Ishikawa (cell line): ENCODE measurements at regions not wholly inside any gene's neighbourhood (a gene's known extent, or its start where the extent isn't known, plus 50 kb on each side); places are given as distances from the start of the nearest gene placed in this dataset.

Experiments used
- CEBPB ChIP-seq: IDR thresholded peaks from 2 replicates; pipeline ENCODE4 v1.6.1; 2012
- CREB1 ChIP-seq: IDR thresholded peaks from 2 replicates; pipeline ENCODE4 v1.6.1; 2012; ENCODE audit warnings: low read depth
- EGR1 ChIP-seq: IDR thresholded peaks from 2 replicates; pipeline ENCODE4 v1.6.1; 2012
- EP300 ChIP-seq: IDR thresholded peaks from 2 replicates; pipeline ENCODE4 v1.6.1; 2012; ENCODE audit warnings: borderline replicate concordance
- MAX ChIP-seq: IDR thresholded peaks from 2 replicates; pipeline ENCODE4 v1.6.1; 2012
- NFIC ChIP-seq: IDR thresholded peaks from 2 replicates; pipeline ENCODE4 v1.6.1; 2012
- RAD21 ChIP-seq: IDR thresholded peaks from 2 replicates; pipeline ENCODE4 v1.6.1; 2012; ENCODE audit warnings: low read depth
- REST ChIP-seq: IDR thresholded peaks from 2 replicates; pipeline ENCODE4 v1.6.1; 2012; ENCODE audit warnings: low read depth, mild to moderate bottlenecking
- TAF1 ChIP-seq: IDR thresholded peaks from 2 replicates; pipeline ENCODE4 v1.6.1; 2012; ENCODE audit warnings: low read depth, mild to moderate bottlenecking
- TEAD4 ChIP-seq: IDR thresholded peaks from 2 replicates; pipeline ENCODE4 v1.6.1; 2012
- USF1 ChIP-seq: IDR thresholded peaks from 2 replicates; pipeline ENCODE4 v1.6.1; 2012

GRCh38 chr2:209209943-209210342, 213.9 kb upstream of the MAP2 start:
- no peak for TF ChIP-seq TAF1
- TF ChIP-seq REST: no peak
- TF ChIP-seq EP300: no peak
- TF ChIP-seq USF1: no peak
- no peak for TF ChIP-seq CEBPB
- TF ChIP-seq RAD21: no peak
- no peak for TF ChIP-seq EGR1
- no peak for TF ChIP-seq CREB1
- TF ChIP-seq NFIC: no peak
- no peak for TF ChIP-seq MAX
- no peak for TF ChIP-seq TEAD4
